ENCODE measurements at regions not wholly inside any gene's neighbourhood (a gene's known extent, or its start where the extent isn't known, plus 50 kb on each side); places are given as distances from the start of the nearest gene placed in this dataset.

- H3K4me3 Mint-ChIP-seq: no peak overlapping the region
- intact Hi-C loops (cut with DNase I, micrococcal nuclease): no loop called here
- no peak overlapping the region for H3K27ac Mint-ChIP-seq
- Histone ChIP-seq H3K27me3 (ENCODE audit: control insufficient read depth in 1 of 2, insufficient read depth in 2 of 2, low read length in 2 of 2) (no peaks in the 10 kb centered on the region), H3K4me1 (ENCODE audit: insufficient read depth, low read length) (no peaks in the 10 kb centered on the region), H3K27ac (ENCODE audit: low read depth in 1 of 2, low read length in 2 of 2) (no peak overlapping the region), H3K36me3 (ENCODE audit: insufficient read depth, low read length) (no peaks in the 10 kb centered on the region), H3K4me3 (ENCODE audit: low read length) (no peak overlapping the region), H3K9me3 (ENCODE audit: control insufficient read depth in 1 of 2, insufficient read depth in 1 of 2, low read length in 2 of 2) (no peaks in the 10 kb centered on the region)
- peaks cover 2% of the 10 kb centered on the region for H3K9me3 Mint-ChIP-seq
- no peaks in the 10 kb centered on the region for H3K4me1 Mint-ChIP-seq (ENCODE audit: low read depth)
- no peak for DNase-seq
- ChIA-PET POLR2A (no interaction called here), CTCF (no interaction called here)
- H3K36me3 Mint-ChIP-seq (ENCODE audit: low read depth): no peaks in the 10 kb centered on the region
- TF ChIP-seq CTCF (IDR thresholded peaks at IDR 0.05): no peak
- no peaks in the 10 kb centered on the region for H3K27me3 Mint-ChIP-seq
- no peak for ATAC-seq (ENCODE audit: poor library complexity)
These were observed 565.8 kb downstream of the IGSF11 start for GRCh38 chr3:118468801-118469200.

DNA sequence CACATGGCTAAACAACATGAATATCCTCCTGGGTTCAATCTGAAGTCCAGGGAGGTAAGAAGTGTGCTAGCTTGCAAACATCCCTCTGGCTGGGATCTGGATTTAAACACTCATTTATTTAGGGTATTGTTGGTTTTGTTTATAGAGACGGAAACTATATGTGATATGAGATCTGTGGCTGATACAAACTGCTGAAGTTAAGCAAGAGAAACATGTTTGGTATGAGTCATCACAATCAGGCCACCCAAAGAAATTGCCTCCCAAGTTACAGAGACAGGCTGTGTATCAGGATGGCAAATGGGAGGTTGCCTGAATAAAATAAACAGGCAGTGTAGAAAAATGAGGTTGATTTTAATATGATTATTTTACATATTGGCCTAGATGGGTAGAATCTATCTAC, 562.1 kb downstream of the IGSF11 start:
- no peaks in the 10 kb centered on the region for H3K9me3 Mint-ChIP-seq
- no peak for TF ChIP-seq CTCF (IDR thresholded peaks at IDR 0.05)
- no peak overlapping the region for H3K27ac Mint-ChIP-seq
- CTCF ChIA-PET: no interaction called here
- H3K4me3 ChIP-seq (ENCODE audit: low read length): no peak overlapping the region
- no peaks in the 10 kb centered on the region for H3K4me1 ChIP-seq (ENCODE audit: insufficient read depth, low read length)
- no peaks in the 10 kb centered on the region for H3K4me1 Mint-ChIP-seq (ENCODE audit: low read depth)
- no peak overlapping the region for H3K27ac ChIP-seq (ENCODE audit: low read depth in 1 of 2, low read length in 2 of 2)
- intact Hi-C loops (cut with DNase I, micrococcal nuclease): no loop called here
- H3K27me3 Mint-ChIP-seq: no peaks in the 10 kb centered on the region
- no peaks in the 10 kb centered on the region for H3K36me3 Mint-ChIP-seq (ENCODE audit: low read depth)
- POLR2A ChIA-PET: no interaction called here
- no peak for DNase-seq
- no peaks in the 10 kb centered on the region for H3K9me3 ChIP-seq (ENCODE audit: control insufficient read depth in 1 of 2, insufficient read depth in 1 of 2, low read length in 2 of 2)
- no peak overlapping the region for H3K4me3 Mint-ChIP-seq
- ATAC-seq (ENCODE audit: poor library complexity): no peak
- no peaks in the 10 kb centered on the region for H3K36me3 ChIP-seq (ENCODE audit: insufficient read depth, low read length)
- H3K27me3 ChIP-seq (ENCODE audit: control insufficient read depth in 1 of 2, insufficient read depth in 2 of 2, low read length in 2 of 2): no peaks in the 10 kb centered on the region

DNA sequence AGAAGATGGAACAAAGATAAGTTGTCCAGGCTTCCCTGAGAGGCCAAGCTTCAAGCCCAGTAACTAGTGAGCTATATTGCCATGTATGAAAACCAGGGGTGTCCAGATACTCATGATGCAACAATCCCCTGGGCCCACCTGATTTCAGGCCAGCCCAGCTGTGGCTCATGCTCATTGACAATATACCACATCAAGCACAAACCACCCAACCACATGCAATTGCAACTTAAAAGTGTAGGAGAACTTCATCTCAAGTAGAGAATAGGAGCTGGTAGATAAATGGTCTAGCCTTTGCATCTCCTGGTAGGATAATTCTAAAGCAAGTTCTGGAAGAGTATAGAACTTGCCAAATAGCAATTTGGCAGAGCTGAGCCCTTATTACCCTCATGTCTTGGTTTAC, 561.3 kb downstream of the IGSF11 start:
- Histone ChIP-seq H3K36me3 (ENCODE audit: insufficient read depth, low read length) (no peaks in the 10 kb centered on the region), H3K4me3 (ENCODE audit: low read length) (no peak overlapping the region), H3K9me3 (ENCODE audit: control insufficient read depth in 1 of 2, insufficient read depth in 1 of 2, low read length in 2 of 2) (no peaks in the 10 kb centered on the region), H3K4me1 (ENCODE audit: insufficient read depth, low read length) (no peaks in the 10 kb centered on the region), H3K27ac (ENCODE audit: low read depth in 1 of 2, low read length in 2 of 2) (no peak overlapping the region), H3K27me3 (ENCODE audit: control insufficient read depth in 1 of 2, insufficient read depth in 2 of 2, low read length in 2 of 2) (no peaks in the 10 kb centered on the region)
- Mint-ChIP-seq H3K9me3 (peaks cover 3% of the 10 kb centered on the region), H3K4me1 (ENCODE audit: low read depth) (no peaks in the 10 kb centered on the region), H3K27me3 (no peaks in the 10 kb centered on the region), H3K4me3 (no peak overlapping the region), H3K36me3 (ENCODE audit: low read depth) (no peaks in the 10 kb centered on the region), H3K27ac (no peak overlapping the region)
- intact Hi-C loops (cut with DNase I, micrococcal nuclease): no loop called here
- no peak for TF ChIP-seq CTCF (IDR thresholded peaks at IDR 0.05)
- ATAC-seq (ENCODE audit: poor library complexity): no peak
- POLR2A ChIA-PET: no interaction called here
- CTCF ChIA-PET: no interaction called here
- DNase-seq: no peak

Measured in CD4-positive, alpha-beta T cell (primary cell).